ENCODE measurements at regions not wholly inside any gene's neighbourhood (a gene's known extent, or its start where the extent isn't known, plus 50 kb on each side); places are given as distances from the start of the nearest gene placed in this dataset.

DNA sequence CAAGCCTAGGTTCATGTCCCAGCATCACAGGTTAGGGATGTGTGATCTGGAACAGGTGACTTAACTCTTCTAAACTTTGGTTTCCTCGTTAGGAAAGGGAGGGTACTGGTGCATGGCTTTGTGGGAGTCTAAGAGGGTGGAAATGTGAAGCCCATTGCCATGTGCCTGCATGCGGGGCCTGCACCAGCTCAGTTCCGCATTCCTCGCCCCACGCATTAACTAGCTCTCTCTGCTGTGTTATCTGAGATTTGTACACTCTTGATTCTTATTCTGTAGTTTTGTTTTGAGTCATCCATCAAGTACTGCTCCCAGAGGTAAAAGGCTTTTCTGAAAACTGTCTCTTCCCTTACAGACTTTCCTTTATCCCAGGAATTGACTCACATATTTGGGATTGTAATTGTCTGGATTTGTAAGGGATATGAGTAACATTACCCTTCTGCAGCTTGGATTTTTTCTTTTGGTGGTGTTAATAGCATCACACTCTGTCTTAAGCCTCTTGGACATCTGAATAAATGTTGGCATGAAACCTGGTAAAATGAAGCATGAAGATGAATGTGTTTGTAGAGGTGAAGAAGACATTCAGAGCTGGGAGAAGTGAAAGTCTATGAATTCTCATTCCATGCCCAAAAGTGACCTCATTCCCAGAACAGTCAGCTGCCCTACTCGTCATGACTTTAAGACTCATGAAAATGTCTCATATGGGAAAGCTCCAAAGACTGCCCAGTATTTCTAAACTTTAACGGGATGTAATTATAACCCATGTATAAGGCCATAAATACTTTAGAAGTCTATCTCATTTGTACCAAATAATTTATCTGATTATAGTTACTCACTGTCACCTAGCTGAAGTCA lies 357.3 kb downstream of the FOXA2 start:
- TF ChIP-seq, protein P1, sequence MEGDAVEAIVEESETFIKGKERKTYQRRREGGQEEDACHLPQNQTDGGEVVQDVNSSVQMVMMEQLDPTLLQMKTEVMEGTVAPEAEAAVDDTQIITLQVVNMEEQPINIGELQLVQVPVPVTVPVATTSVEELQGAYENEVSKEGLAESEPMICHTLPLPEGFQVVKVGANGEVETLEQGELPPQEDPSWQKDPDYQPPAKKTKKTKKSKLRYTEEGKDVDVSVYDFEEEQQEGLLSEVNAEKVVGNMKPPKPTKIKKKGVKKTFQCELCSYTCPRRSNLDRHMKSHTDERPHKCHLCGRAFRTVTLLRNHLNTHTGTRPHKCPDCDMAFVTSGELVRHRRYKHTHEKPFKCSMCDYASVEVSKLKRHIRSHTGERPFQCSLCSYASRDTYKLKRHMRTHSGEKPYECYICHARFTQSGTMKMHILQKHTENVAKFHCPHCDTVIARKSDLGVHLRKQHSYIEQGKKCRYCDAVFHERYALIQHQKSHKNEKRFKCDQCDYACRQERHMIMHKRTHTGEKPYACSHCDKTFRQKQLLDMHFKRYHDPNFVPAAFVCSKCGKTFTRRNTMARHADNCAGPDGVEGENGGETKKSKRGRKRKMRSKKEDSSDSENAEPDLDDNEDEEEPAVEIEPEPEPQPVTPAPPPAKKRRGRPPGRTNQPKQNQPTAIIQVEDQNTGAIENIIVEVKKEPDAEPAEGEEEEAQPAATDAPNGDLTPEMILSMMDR (IDR thresholded peaks at IDR 0.05; ENCODE audit: insufficient read depth, low read length), result no peak
- no peak overlapping the region for H3K4me3 ChIP-seq (ENCODE audit: low read depth, low read length)
- peak; percentile 54 for DNase-seq (ENCODE audit: low read depth)

DNA sequence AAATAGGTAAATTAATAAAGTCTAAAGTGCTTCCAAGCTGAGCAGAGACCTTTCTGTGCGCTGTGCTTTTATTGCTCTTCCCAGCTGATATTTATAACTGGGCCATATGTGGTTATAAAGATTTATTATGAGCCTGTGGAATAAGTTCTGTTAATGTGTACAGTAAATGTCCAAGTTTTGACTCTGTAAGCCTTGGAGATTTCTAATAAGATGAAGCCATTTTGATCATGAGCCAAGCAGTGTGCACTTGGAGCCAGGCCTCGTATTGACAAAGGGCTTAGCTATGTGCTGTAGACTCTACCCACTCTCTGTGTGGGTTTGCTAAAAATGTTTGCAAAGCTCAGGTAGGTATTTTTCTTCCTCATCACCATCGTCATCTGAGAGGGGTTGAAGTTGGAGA lies 361.1 kb downstream of the FOXA2 start:
- TF ChIP-seq, protein P1 (IDR thresholded peaks at IDR 0.05; ENCODE audit: insufficient read depth, low read length), result no peak
- no peak overlapping the region for H3K4me3 ChIP-seq (ENCODE audit: low read depth, low read length)
- DNase-seq (ENCODE audit: low read depth), result peak; percentile 5

DNA sequence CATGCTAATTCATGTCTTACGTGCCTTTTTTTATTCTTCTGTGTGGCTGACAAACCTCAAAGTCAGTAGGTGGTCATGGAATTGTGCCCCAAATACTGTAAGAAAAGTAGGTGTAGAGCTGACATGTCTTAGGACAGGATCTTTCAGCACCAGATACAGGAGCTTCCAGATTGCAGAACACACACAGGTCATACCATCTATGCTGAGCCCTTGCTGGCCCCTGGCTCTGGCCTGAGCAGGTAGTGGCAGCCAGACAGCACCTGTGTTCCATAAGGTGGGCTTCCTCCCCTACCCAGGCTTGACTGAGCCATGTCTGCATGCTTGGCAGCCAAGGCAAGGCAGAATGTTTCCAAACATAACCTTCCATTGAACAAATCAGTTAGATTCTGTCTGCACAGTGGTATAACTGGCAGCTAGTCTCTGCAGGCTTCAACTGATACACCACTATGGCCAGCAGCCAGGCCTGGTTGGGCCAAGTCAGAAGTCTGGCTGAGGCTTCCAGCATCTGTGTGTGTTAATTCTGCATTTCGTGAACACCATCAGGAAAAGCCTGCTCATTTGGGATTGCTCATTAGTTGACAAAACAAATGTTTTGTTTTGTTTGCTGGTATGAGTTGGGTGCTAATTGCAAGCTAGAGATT lies 366.5 kb downstream of the FOXA2 start:
- no peak overlapping the region for H3K4me3 ChIP-seq (ENCODE audit: low read depth, low read length)
- no peak for DNase-seq (ENCODE audit: low read depth)
- TF ChIP-seq, protein P1 (IDR thresholded peaks at IDR 0.05; ENCODE audit: insufficient read depth, low read length), result no peak

DNA sequence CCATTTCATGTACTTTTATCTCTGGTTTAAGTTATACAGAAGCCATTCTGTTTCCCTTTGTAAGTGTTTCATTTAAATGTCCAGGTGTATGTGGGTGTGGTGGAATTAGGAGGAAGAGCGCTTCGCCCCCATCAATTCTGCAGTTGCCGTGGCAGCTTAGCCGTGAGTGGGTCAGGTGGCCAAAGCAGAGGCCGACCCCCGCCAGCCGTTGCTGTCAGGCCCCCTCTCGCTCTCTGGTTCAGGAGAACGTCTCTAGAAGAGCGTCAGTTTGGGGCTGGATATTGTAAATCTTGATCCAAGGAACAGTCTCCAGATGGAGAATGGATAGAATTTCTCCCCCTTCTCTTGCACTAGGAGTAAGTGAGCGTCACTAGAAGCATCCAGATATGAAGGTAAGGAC lies 367.4 kb downstream of the FOXA2 start:
- TF ChIP-seq, protein P1 (IDR thresholded peaks at IDR 0.05; ENCODE audit: insufficient read depth, low read length), result no peak
- no peak overlapping the region for H3K4me3 ChIP-seq (ENCODE audit: low read depth, low read length)
- no peak for DNase-seq (ENCODE audit: low read depth)

- TF ChIP-seq, protein P1 (IDR thresholded peaks at IDR 0.05; ENCODE audit: insufficient read depth, low read length), result no peak
- no peak for DNase-seq (ENCODE audit: low read depth)
- no peak overlapping the region for H3K4me3 ChIP-seq (ENCODE audit: low read depth, low read length)
These were observed 370.1 kb downstream of the FOXA2 start for GRCh38 chr20:22214296-22214695.

DNA sequence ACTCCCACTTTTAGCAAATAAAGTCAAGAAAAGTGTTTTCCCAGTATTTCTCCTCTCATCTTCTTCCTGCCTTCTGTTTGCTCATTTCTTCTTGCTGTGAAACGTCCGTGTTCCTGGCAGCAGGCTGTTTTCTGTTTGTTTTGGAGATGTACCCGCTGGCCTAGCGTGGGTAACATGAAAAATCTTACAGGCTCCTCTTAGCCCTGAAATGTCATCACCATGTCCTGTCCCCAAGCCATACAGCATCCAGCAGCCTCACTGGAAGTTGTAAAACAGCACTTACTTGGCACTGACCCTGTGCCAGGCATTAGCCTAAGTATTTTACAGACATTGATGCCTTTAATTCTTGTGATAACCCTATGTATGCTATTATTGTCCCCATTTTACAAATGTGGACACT lies 371.1 kb downstream of the FOXA2 start:
- DNase-seq (ENCODE audit: low read depth), result no peak
- TF ChIP-seq, protein P1 (IDR thresholded peaks at IDR 0.05; ENCODE audit: insufficient read depth, low read length), result no peak
- H3K4me3 ChIP-seq (ENCODE audit: low read depth, low read length), result no peak overlapping the region

Data from fibroblast of the aortic adventitia (primary cell).